Chondrocyte (in vitro differentiated cells): ENCODE measurements at regions not wholly inside any gene's neighbourhood (a gene's known extent, or its start where the extent isn't known, plus 50 kb on each side); places are given as distances from the start of the nearest gene placed in this dataset.
"Not testable (repeated sequence)": the region's sequence is repeated elsewhere in the genome, so short reads cannot be mapped to it uniquely, and the experiment has no call there.

Experiments used
- DNase-seq: peaks from one replicate; pipeline ENCODE4 v3.0.0; 2021; ENCODE audit warnings: mixed read lengths, low spot score
- H3K27ac Mint-ChIP-seq: one replicate; pipeline ENCODE4 v1.8.0; 2021; ENCODE audit warnings: mild to moderate bottlenecking, moderate library complexity, mixed read lengths; ENCODE audit not compliant: unreplicated experiment
- H3K27me3 Mint-ChIP-seq: 2 replicates; pipeline ENCODE4 v1.8.0; 2021; ENCODE audit warnings: low read depth, mixed read lengths
- H3K36me3 Mint-ChIP-seq: 2 replicates; pipeline ENCODE4 v1.8.0; 2021; ENCODE audit warnings: low read depth, mixed read lengths
- H3K4me1 Mint-ChIP-seq: 2 replicates; pipeline ENCODE4 v1.8.0; 2021; ENCODE audit warnings: low read depth, mild to moderate bottlenecking, mixed read lengths
- H3K4me3 Mint-ChIP-seq: one replicate; pipeline ENCODE4 v1.8.0; 2021; ENCODE audit warnings: mild to moderate bottlenecking, moderate library complexity, mixed read lengths; ENCODE audit not compliant: unreplicated experiment
- H3K9me3 Mint-ChIP-seq: 2 replicates; pipeline ENCODE4 v1.8.0; 2021; ENCODE audit warnings: low read depth, mixed read lengths
- TF ChIP-seq, protein P1 (sequence below): fragments of 200-600 bp; sonication (generic); IDR thresholded peaks from 2 replicates; pipeline ENCODE4 v1.5.0; 2021; ENCODE audit warnings: antibody characterized with exemption, mild to moderate bottlenecking, moderate library complexity

DNA sequence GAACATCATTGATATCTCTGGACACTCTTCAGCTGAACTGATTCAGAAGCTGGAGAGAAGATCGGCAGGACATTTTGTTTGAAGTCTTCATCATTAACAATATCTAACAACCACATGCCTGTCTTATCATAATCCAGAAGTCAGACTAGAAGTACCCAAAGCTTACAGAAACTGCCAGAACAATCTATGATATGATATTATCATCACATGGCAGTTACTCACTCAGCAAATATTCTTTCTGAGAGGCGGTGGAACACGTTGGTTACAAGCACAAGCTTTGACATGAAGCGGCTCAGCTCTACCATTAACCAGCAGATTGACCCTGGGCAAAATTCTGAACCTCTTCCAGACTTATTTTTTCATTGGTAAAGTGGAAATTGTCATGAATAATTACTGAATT, 69.4 kb upstream of the KIT start:
- H3K36me3 Mint-ChIP-seq = no peaks in the 10 kb centered on the region
- H3K27ac Mint-ChIP-seq = no peak overlapping the region
- no peak overlapping the region for H3K4me3 Mint-ChIP-seq
- H3K4me1 Mint-ChIP-seq = peaks cover 9% of the 10 kb centered on the region
- DNase-seq = no peak
- H3K9me3 Mint-ChIP-seq = no peaks in the 10 kb centered on the region
- H3K27me3 Mint-ChIP-seq = no peaks in the 10 kb centered on the region
- TF ChIP-seq, protein P1, sequence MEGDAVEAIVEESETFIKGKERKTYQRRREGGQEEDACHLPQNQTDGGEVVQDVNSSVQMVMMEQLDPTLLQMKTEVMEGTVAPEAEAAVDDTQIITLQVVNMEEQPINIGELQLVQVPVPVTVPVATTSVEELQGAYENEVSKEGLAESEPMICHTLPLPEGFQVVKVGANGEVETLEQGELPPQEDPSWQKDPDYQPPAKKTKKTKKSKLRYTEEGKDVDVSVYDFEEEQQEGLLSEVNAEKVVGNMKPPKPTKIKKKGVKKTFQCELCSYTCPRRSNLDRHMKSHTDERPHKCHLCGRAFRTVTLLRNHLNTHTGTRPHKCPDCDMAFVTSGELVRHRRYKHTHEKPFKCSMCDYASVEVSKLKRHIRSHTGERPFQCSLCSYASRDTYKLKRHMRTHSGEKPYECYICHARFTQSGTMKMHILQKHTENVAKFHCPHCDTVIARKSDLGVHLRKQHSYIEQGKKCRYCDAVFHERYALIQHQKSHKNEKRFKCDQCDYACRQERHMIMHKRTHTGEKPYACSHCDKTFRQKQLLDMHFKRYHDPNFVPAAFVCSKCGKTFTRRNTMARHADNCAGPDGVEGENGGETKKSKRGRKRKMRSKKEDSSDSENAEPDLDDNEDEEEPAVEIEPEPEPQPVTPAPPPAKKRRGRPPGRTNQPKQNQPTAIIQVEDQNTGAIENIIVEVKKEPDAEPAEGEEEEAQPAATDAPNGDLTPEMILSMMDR = no peak

GRCh38 chr4:54589586-54589985, 68.2 kb upstream of the KIT start:
- TF ChIP-seq, protein P1 = no peak
- Mint-ChIP-seq H3K4me3 (no peak overlapping the region), H3K4me1 (peaks cover 9% of the 10 kb centered on the region), H3K27me3 (no peaks in the 10 kb centered on the region), H3K36me3 (no peaks in the 10 kb centered on the region), H3K27ac (no peak overlapping the region), H3K9me3 (no peaks in the 10 kb centered on the region)
- DNase-seq = no peak

GRCh38 chr4:54593795-54594322, 63.9 kb upstream of the KIT start:
- Mint-ChIP-seq H3K9me3 (peaks cover 2% of the 10 kb centered on the region), H3K4me1 (no peaks in the 10 kb centered on the region), H3K27me3 (no peaks in the 10 kb centered on the region), H3K36me3 (no peaks in the 10 kb centered on the region), H3K4me3 (no peak overlapping the region), H3K27ac (no peak overlapping the region)
- DNase-seq = no peak
- TF ChIP-seq, protein P1 = no peak

GRCh38 chr4:54596201-54596600, 61.6 kb upstream of the KIT start:
- DNase-seq = no peak
- H3K27me3 Mint-ChIP-seq = no peaks in the 10 kb centered on the region

DNA sequence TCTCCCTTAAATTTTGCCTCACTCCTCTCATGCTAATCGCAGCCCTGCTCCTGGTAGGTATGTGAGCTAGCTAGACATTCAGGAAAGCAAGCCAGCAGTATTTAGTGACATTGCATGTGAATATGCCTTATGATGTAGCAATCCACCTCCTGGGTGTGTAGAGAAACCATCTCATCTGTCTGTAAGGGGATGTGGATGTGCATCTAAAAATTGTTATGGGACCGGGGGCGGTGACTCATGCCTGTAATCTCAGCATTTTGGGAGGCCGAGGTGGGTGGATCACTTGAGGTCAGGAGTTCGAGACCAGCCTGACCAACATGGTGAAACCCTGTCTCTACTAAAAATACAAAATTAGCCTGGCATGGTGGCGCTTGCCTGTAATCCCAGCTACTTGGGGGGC, 60.1 kb upstream of the KIT start:
- H3K27ac Mint-ChIP-seq, H3K4me1 Mint-ChIP-seq, H3K4me3 Mint-ChIP-seq, H3K9me3 Mint-ChIP-seq, DNase-seq, H3K36me3 Mint-ChIP-seq, H3K27me3 Mint-ChIP-seq: not testable (repeated sequence)

More at GRCh38 chr4:54596201-54596600, 61.6 kb upstream of the KIT start:
- Mint-ChIP-seq H3K4me1 (no peaks in the 10 kb centered on the region), H3K9me3 (peaks cover 2% of the 10 kb centered on the region), H3K4me3 (no peak overlapping the region), H3K36me3 (no peaks in the 10 kb centered on the region), H3K27ac (no peak overlapping the region)
- TF ChIP-seq, protein P1 = no peak

GRCh38 chr4:54602175-54602574, 55.6 kb upstream of the KIT start:
- H3K9me3 Mint-ChIP-seq, H3K27me3 Mint-ChIP-seq, H3K36me3 Mint-ChIP-seq, H3K4me1 Mint-ChIP-seq, DNase-seq, H3K27ac Mint-ChIP-seq, H3K4me3 Mint-ChIP-seq: not testable (repeated sequence)
